ENCODE measurements at regions not wholly inside any gene's neighbourhood (a gene's known extent, or its start where the extent isn't known, plus 50 kb on each side); places are given as distances from the start of the nearest gene placed in this dataset.

DNA sequence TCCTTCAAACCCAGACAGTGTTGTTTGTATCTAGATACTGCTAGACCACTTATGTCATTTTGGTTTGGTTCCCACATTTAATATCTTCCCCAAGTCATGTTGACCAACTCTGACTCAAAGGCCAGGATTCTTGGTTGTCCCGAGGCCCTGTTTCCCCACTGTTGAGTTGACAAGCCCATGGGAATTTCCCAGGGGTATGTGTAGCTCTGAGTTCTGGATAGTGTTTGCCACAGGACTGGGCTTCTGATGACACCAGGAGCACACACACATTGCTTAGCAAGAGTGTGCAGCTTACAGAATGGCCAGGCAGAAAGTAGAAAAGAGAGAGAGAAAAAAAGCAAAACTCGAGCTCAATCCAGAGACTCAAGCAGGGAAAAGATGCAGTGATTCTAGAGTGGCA, 214.4 kb downstream of the NXNL2 start:
- no peaks in the 10 kb centered on the region for H3K9me3 ChIP-seq (ENCODE audit: low read length)
- TF ChIP-seq CTCF (conservative IDR thresholded peaks at IDR 0.05; ENCODE audit: low read length) (no peak), EZH2phosphoT487 (IDR thresholded peaks at IDR 0.05; ENCODE audit: borderline replicate concordance, low read depth, low read length) (no peak)
- ChIA-PET POLR2A (no interaction called here), CTCF (ENCODE audit: unreplicated experiment) (no interaction called here)
- H3K27ac ChIP-seq (ENCODE audit: low read depth, low read length, poor library complexity, severe bottlenecking), result no peak overlapping the region
- no peaks in the 10 kb centered on the region for H3K79me2 ChIP-seq (ENCODE audit: insufficient read depth, low read depth, low read length)
- intact Hi-C loops (cut with micrococcal nuclease; ENCODE audit: unreplicated experiment), result no loop called here
- H4K20me1 ChIP-seq (ENCODE audit: insufficient read depth, low read length), result no peaks in the 10 kb centered on the region
- no peak overlapping the region for H3K4me2 ChIP-seq (ENCODE audit: low read length)
- no peaks in the 10 kb centered on the region for H3K9me2 ChIP-seq (ENCODE audit: insufficient read depth, low read length)
- no peak overlapping the region for H3K4me3 ChIP-seq (ENCODE audit: low read depth, low read length, poor library complexity, severe bottlenecking)
- DNase-seq (ENCODE audit: low spot score), result no peak
- no peaks in the 10 kb centered on the region for H3K36me3 ChIP-seq (ENCODE audit: insufficient read depth, low read length)
- no peaks in the 10 kb centered on the region for H3K4me1 ChIP-seq (ENCODE audit: insufficient read depth, low read length, poor library complexity, severe bottlenecking)
- no peak overlapping the region for H2AFZ ChIP-seq (ENCODE audit: low read length)
- BruUV-seq (replicated peaks), result no TSS peak

GRCh38 chr9:88750832-88751360, 215.9 kb downstream of the NXNL2 start:
- no peak overlapping the region for H3K4me3 ChIP-seq (ENCODE audit: low read depth, low read length, poor library complexity, severe bottlenecking)
- BruUV-seq (replicated peaks), result no TSS peak
- ChIA-PET CTCF (ENCODE audit: unreplicated experiment) (no interaction called here), POLR2A (no interaction called here)
- H3K4me1 ChIP-seq (ENCODE audit: insufficient read depth, low read length, poor library complexity, severe bottlenecking), result no peaks in the 10 kb centered on the region
- H3K36me3 ChIP-seq (ENCODE audit: insufficient read depth, low read length), result no peaks in the 10 kb centered on the region
- no peaks in the 10 kb centered on the region for H3K79me2 ChIP-seq (ENCODE audit: insufficient read depth, low read depth, low read length)
- DNase-seq (ENCODE audit: low spot score), result no peak
- intact Hi-C loops (cut with micrococcal nuclease; ENCODE audit: unreplicated experiment), result no loop called here
- H2AFZ ChIP-seq (ENCODE audit: low read length), result no peak overlapping the region
- TF ChIP-seq CTCF (conservative IDR thresholded peaks at IDR 0.05; ENCODE audit: low read length), result no peak
- no peak for TF ChIP-seq EZH2phosphoT487 (IDR thresholded peaks at IDR 0.05; ENCODE audit: borderline replicate concordance, low read depth, low read length)
- H3K27ac ChIP-seq (ENCODE audit: low read depth, low read length, poor library complexity, severe bottlenecking), result no peak overlapping the region
- no peaks in the 10 kb centered on the region for H3K9me2 ChIP-seq (ENCODE audit: insufficient read depth, low read length)
- no peaks in the 10 kb centered on the region for H4K20me1 ChIP-seq (ENCODE audit: insufficient read depth, low read length)
- H3K9me3 ChIP-seq (ENCODE audit: low read length), result no peaks in the 10 kb centered on the region
- H3K4me2 ChIP-seq (ENCODE audit: low read length), result no peak overlapping the region

DNA sequence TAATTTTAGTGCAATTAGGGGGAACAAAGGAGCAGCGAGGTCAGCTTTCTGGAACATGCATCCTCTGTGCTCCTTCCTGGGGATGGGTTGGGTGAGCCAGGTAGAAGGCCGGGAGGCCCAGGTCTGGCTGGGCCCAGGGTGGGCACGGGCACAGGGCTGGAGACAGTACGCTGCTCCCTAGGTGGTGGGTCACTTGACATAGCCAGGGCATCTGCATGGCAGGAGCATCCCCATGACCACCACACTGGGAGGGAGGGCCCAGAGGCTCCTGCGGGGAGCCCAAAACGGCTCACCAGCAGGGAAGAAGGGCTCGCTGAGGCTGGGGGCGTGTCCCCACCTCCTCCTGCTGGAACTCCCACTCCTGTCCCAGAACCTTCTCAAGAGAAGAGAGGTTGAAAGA, 216.8 kb downstream of the NXNL2 start:
- Histone ChIP-seq H3K9me2 (ENCODE audit: insufficient read depth, low read length) (no peaks in the 10 kb centered on the region), H3K4me2 (ENCODE audit: low read length) (no peak overlapping the region), H3K27ac (ENCODE audit: low read depth, low read length, poor library complexity, severe bottlenecking) (no peak overlapping the region), H3K4me1 (ENCODE audit: insufficient read depth, low read length, poor library complexity, severe bottlenecking) (no peaks in the 10 kb centered on the region), H4K20me1 (ENCODE audit: insufficient read depth, low read length) (no peaks in the 10 kb centered on the region), H2AFZ (ENCODE audit: low read length) (no peak overlapping the region), H3K4me3 (ENCODE audit: low read depth, low read length, poor library complexity, severe bottlenecking) (no peak overlapping the region), H3K79me2 (ENCODE audit: insufficient read depth, low read depth, low read length) (no peaks in the 10 kb centered on the region), H3K9me3 (ENCODE audit: low read length) (no peaks in the 10 kb centered on the region), H3K36me3 (ENCODE audit: insufficient read depth, low read length) (no peaks in the 10 kb centered on the region)
- no TSS peak for BruUV-seq (replicated peaks)
- POLR2A ChIA-PET, result no interaction called here
- no peak for DNase-seq (ENCODE audit: low spot score)
- no peak for TF ChIP-seq CTCF (conservative IDR thresholded peaks at IDR 0.05; ENCODE audit: low read length)
- TF ChIP-seq EZH2phosphoT487 (IDR thresholded peaks at IDR 0.05; ENCODE audit: borderline replicate concordance, low read depth, low read length), result no peak
- CTCF ChIA-PET (ENCODE audit: unreplicated experiment), result no interaction called here
- intact Hi-C loops (cut with micrococcal nuclease; ENCODE audit: unreplicated experiment), result no loop called here

All from OCI-LY7 (cell line).